PC-3 (cell line): ENCODE measurements at regions not wholly inside any gene's neighbourhood (a gene's known extent, or its start where the extent isn't known, plus 50 kb on each side); places are given as distances from the start of the nearest gene placed in this dataset.

Source experiments
- ATAC-seq: fragments of 200-7000 bp; cut with Tn5 transposase; 2 replicates; pipeline ENCODE4 v1.9.1; 2020; ENCODE audit warnings: mild to moderate bottlenecking, moderate library complexity
- BruUV-seq: library from RNA; stranded (reverse); fragments of 400-500 nt; replicated peaks from 2 replicates; lab custom pipeline; 2021; lab: Mats Ljungman, UMichigan
- CTCF ChIA-PET: fragments of 300-600 bp; sonication (Branson Sonifier 250); formaldehyde crosslinking; loops from one replicate; lab custom pipeline; 2022; ENCODE audit warnings: antibody characterized with exemption; lab: Charles Lee
- POLR2A ChIA-PET: fragments of 300-600 bp; sonication (Branson Sonifier 250); formaldehyde crosslinking; loops from one replicate; lab custom pipeline; 2022; ENCODE audit warnings: antibody characterized with exemption; ENCODE audit not compliant: unreplicated experiment; lab: Charles Lee
- DNase-seq: peaks from one replicate; pipeline ENCODE4 v3.0.0-alpha.2; 2015
- H2AFZ ChIP-seq: fragments of 300-600 bp; sonication (generic); 2 replicates; pipeline ENCODE4 v1.6.0; 2016; ENCODE audit warnings: antibody characterized with exemption, low read length
- H3F3A ChIP-seq: fragments of 300-600 bp; sonication (generic); one replicate; pipeline ENCODE4 v1.6.0; 2017; ENCODE audit warnings: antibody characterized with exemption, low read length, control low read depth, mild to moderate bottlenecking; ENCODE audit not compliant: unreplicated experiment
- H3K27ac ChIP-seq: fragments of 300-600 bp; sonication (generic); 2 replicates; pipeline ENCODE4 v1.5.1; 2016; ENCODE audit warnings: mild to moderate bottlenecking, low read length
- H3K27me3 ChIP-seq: fragments of 300-600 bp; sonication (generic); 2 replicates; pipeline ENCODE4 v1.6.1; 2016; ENCODE audit warnings: low read length, mixed read lengths
- H3K36me3 ChIP-seq: fragments of 300-600 bp; sonication (generic); 2 replicates; pipeline ENCODE4 v1.6.1; 2016; ENCODE audit warnings: low read depth, mixed run types, low read length, mixed read lengths
- H3K4me1 ChIP-seq: fragments of 300-600 bp; sonication (generic); 2 replicates; pipeline ENCODE4 v1.5.1; 2016; ENCODE audit warnings: low read length; ENCODE audit not compliant: insufficient read depth
- H3K4me2 ChIP-seq: fragments of 300-600 bp; sonication (generic); 2 replicates; pipeline ENCODE4 v1.6.0; 2016; ENCODE audit warnings: low read length
- H3K4me3 ChIP-seq: fragments of 300-600 bp; sonication (generic); 2 replicates; pipeline ENCODE4 v1.5.1; 2016; ENCODE audit warnings: mild to moderate bottlenecking, low read length, mixed read lengths
- H3K79me2 ChIP-seq: fragments of 300-600 bp; sonication (generic); 2 replicates; pipeline ENCODE4 v1.6.1; 2017; ENCODE audit warnings: low read length, mixed read lengths
- H3K9ac ChIP-seq: fragments of 300-600 bp; sonication (generic); 2 replicates; pipeline ENCODE4 v1.6.0; 2016; ENCODE audit warnings: mild to moderate bottlenecking, low read length
- H3K9me2 ChIP-seq: fragments of 300-600 bp; sonication (generic); replicated peaks from 2 replicates; pipeline ENCODE4 v1.6.1; 2016; ENCODE audit warnings: mixed run types, low read length, mixed read lengths
- H3K9me3 ChIP-seq: fragments of 300-600 bp; sonication (generic); 2 replicates; pipeline ENCODE4 v1.6.1; 2016; ENCODE audit warnings: low read length, mixed read lengths
- H4K20me1 ChIP-seq: fragments of 300-600 bp; sonication (generic); 2 replicates; pipeline ENCODE4 v1.6.1; 2016; ENCODE audit warnings: low read length, mixed read lengths
- EZH2 ChIP-seq: fragments of 300-600 bp; sonication (generic); IDR thresholded peaks from one replicate; pipeline ENCODE4 v1.6.1; 2017; ENCODE audit warnings: antibody characterized with exemption, mild to moderate bottlenecking, low read length; ENCODE audit not compliant: unreplicated experiment
- EZH2phosphoT487 ChIP-seq: fragments of 300-600 bp; sonication (generic); IDR thresholded peaks from 2 replicates; pipeline ENCODE4 v1.6.1; 2018; ENCODE audit warnings: mild to moderate bottlenecking, antibody characterized with exemption, low read length, borderline replicate concordance
- intact Hi-C: fragments of 100-400 bp; cut with micrococcal nuclease; formaldehyde crosslinking; loops from 2 replicates; pipeline ENCODE4 v1.9.0; 2023
- TF ChIP-seq, protein P1 (sequence below): fragments of 300-600 bp; sonication (generic); conservative IDR thresholded peaks from 2 replicates; pipeline ENCODE4 v1.5.1; 2017; ENCODE audit warnings: antibody characterized with exemption, low read depth, mild to moderate bottlenecking, low read length

DNA sequence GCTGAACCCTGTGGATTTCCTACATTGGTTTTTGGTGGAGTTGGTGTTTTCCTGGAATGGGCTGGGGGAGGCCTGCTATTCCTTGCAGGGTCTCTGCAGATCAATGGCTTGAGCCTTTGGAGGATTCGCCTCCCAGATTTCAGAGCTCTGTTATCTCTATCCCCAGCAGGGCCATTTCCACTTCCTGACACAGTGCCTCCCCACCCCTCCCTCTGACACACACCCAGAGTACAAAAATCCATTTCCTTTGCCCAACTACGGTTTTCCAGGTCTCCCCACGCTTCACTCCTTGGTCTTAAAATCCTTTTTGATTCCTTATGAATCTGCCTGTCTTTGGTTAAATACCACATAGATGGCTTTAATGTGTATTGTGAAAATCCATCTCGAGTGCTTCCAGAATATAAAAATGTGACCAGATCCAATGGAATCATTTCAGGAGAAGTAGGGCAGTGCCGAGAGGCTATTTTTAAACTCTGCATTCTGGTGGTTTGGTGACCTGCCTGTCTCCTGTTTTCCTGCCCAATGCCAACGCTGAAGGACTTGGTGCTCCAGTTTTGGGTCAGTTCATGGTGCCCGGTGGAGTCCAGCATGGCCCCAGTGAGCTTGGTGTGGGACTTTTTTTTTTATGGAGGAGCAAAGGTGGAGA lies 60.9 kb downstream of the ARL4C start:
- ChIA-PET CTCF (no interaction called here), POLR2A (no interaction called here)
- no peak overlapping the region for H3K4me3 ChIP-seq
- DNase-seq, result no peak
- H2AFZ ChIP-seq, result no peak overlapping the region
- no peak for ATAC-seq
- H3K4me1 ChIP-seq, result no peaks in the 10 kb centered on the region
- no peaks in the 10 kb centered on the region for H3K27me3 ChIP-seq
- TF ChIP-seq, protein P1, sequence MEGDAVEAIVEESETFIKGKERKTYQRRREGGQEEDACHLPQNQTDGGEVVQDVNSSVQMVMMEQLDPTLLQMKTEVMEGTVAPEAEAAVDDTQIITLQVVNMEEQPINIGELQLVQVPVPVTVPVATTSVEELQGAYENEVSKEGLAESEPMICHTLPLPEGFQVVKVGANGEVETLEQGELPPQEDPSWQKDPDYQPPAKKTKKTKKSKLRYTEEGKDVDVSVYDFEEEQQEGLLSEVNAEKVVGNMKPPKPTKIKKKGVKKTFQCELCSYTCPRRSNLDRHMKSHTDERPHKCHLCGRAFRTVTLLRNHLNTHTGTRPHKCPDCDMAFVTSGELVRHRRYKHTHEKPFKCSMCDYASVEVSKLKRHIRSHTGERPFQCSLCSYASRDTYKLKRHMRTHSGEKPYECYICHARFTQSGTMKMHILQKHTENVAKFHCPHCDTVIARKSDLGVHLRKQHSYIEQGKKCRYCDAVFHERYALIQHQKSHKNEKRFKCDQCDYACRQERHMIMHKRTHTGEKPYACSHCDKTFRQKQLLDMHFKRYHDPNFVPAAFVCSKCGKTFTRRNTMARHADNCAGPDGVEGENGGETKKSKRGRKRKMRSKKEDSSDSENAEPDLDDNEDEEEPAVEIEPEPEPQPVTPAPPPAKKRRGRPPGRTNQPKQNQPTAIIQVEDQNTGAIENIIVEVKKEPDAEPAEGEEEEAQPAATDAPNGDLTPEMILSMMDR, result no peak
- H3K27ac ChIP-seq, result no peak overlapping the region
- no peaks in the 10 kb centered on the region for H3K36me3 ChIP-seq
- no peaks in the 10 kb centered on the region for H4K20me1 ChIP-seq
- no peaks in the 10 kb centered on the region for H3K9me2 ChIP-seq
- no peaks in the 10 kb centered on the region for H3F3A ChIP-seq
- no peak overlapping the region for H3K4me2 ChIP-seq
- BruUV-seq, result no TSS peak
- intact Hi-C loops, result no loop called here
- no peaks in the 10 kb centered on the region for H3K9me3 ChIP-seq
- H3K79me2 ChIP-seq, result no peaks in the 10 kb centered on the region
- no peak overlapping the region for H3K9ac ChIP-seq

DNA sequence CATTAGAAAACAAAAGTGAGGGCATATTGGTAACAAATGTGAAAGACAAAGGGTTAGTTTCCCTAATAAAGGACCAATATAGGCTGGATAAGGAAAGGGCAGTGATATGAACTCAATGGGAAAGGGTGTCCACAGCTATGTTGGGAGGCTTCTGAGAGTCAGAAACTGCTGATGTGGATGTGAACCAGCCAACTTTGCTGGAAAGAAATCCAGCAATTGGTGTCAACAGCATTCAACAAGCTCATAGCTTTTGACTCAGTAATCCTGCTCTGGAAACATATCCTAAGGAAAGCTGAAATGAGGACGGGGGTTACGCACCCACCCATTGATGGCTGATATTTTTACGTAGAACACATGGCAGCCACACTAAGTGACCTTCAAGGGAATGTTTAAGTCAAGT lies 63.7 kb downstream of the ARL4C start:
- H4K20me1 ChIP-seq, result no peaks in the 10 kb centered on the region
- DNase-seq (no peak), ATAC-seq (no peak)
- H2AFZ ChIP-seq, result no peak overlapping the region
- no peaks in the 10 kb centered on the region for H3K27me3 ChIP-seq
- POLR2A ChIA-PET, result no interaction called here
- H3K4me3 ChIP-seq, result no peak overlapping the region
- no peaks in the 10 kb centered on the region for H3K79me2 ChIP-seq
- no peaks in the 10 kb centered on the region for H3K4me1 ChIP-seq
- H3K27ac ChIP-seq, result no peak overlapping the region
- H3K9me2 ChIP-seq, result no peaks in the 10 kb centered on the region
- no peak for TF ChIP-seq EZH2phosphoT487
- TF ChIP-seq, protein P1, result no peak
- TF ChIP-seq EZH2, result no peak
- no peak overlapping the region for H3K9ac ChIP-seq
- H3K4me2 ChIP-seq, result no peak overlapping the region
- intact Hi-C loops, result no loop called here
- no peaks in the 10 kb centered on the region for H3K9me3 ChIP-seq
- no peaks in the 10 kb centered on the region for H3K36me3 ChIP-seq
- CTCF ChIA-PET, result no interaction called here
- no TSS peak for BruUV-seq
- H3F3A ChIP-seq, result no peaks in the 10 kb centered on the region

DNA sequence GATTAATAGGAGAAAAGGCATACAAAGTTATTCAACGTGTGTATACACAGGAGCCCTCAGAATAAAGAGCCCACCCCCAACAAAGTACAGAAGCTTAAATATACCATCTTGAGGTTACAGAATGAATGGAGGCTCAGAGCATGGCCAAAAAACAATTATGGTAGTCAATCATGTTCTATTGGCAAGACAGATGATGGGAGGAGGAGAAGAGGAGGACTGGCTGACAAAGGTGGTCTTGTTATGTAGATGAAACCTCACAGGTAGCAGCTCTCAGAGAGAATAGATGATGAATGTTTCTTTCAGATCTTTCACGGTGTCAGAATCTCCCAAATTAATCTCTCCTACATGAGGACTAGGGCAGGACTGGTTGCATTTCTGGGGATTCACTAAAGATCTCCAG lies 66.0 kb downstream of the ARL4C start:
- TF ChIP-seq EZH2 (no peak), EZH2phosphoT487 (no peak)
- TF ChIP-seq, protein P1, result no peak
- Histone ChIP-seq H3K9me3 (no peaks in the 10 kb centered on the region), H3K27ac (no peak overlapping the region), H3K36me3 (no peaks in the 10 kb centered on the region), H3K79me2 (no peaks in the 10 kb centered on the region), H3K27me3 (no peaks in the 10 kb centered on the region), H3K4me1 (peaks cover 8% of the 10 kb centered on the region), H2AFZ (no peak overlapping the region), H3K4me3 (no peak overlapping the region), H4K20me1 (no peaks in the 10 kb centered on the region), H3K4me2 (no peak overlapping the region), H3K9me2 (no peaks in the 10 kb centered on the region), H3K9ac (no peak overlapping the region), H3F3A (no peaks in the 10 kb centered on the region)
- POLR2A ChIA-PET, result interaction anchor here (0.6 kb wide), 1 partner anchor 10 kb away, joined by 13 read pairs; no protein-coding TSS in a partner anchor
- DNase-seq (no peak), ATAC-seq (no peak)
- CTCF ChIA-PET, result no interaction called here
- BruUV-seq, result no TSS peak
- intact Hi-C loops, result no loop called here
